AG09319 (cell line): ENCODE measurements at regions not wholly inside any gene's neighbourhood (a gene's known extent, or its start where the extent isn't known, plus 50 kb on each side); places are given as distances from the start of the nearest gene placed in this dataset.
A peak's percentile ranks its signal among the peaks of the same experiment; 100 is the strongest.
"Not testable (repeated sequence)": the region's sequence is repeated elsewhere in the genome, so short reads cannot be mapped to it uniquely, and the experiment has no call there.

Source experiments
- DNase-seq: peaks from one replicate; pipeline ENCODE4 v3.0.0-alpha.2; 2010; ENCODE audit warnings: low read depth; ENCODE audit errors: extremely low read depth
- TF ChIP-seq, protein P1 (sequence below): IDR thresholded peaks from 2 replicates; pipeline ENCODE4 v1.5.1; 2011; ENCODE audit warnings: low read depth, mild to moderate bottlenecking, inconsistent platforms, low read length, moderate library complexity

DNA sequence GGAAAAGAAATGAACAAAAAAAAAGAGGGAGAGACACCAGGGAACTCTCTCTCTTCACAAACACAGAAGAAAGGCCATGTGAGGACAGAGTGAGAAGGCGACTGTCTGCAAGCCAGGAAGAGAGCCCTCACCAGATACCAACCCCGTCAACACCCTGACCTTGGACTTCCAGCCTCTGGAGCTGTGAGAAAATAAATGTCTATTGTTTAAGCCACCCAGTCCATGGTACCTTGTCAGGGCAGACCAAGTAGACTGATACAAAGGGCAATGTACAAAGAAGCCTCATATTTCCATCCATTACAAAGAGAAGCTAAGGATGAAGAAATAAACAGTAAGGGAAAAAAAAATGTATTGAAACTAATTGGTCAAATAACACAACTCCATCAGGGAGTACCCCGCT is 146.6 kb downstream of the ZNF281 start:
- DNase-seq, result no peak
- TF ChIP-seq, protein P1, sequence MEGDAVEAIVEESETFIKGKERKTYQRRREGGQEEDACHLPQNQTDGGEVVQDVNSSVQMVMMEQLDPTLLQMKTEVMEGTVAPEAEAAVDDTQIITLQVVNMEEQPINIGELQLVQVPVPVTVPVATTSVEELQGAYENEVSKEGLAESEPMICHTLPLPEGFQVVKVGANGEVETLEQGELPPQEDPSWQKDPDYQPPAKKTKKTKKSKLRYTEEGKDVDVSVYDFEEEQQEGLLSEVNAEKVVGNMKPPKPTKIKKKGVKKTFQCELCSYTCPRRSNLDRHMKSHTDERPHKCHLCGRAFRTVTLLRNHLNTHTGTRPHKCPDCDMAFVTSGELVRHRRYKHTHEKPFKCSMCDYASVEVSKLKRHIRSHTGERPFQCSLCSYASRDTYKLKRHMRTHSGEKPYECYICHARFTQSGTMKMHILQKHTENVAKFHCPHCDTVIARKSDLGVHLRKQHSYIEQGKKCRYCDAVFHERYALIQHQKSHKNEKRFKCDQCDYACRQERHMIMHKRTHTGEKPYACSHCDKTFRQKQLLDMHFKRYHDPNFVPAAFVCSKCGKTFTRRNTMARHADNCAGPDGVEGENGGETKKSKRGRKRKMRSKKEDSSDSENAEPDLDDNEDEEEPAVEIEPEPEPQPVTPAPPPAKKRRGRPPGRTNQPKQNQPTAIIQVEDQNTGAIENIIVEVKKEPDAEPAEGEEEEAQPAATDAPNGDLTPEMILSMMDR, result no peak

DNA sequence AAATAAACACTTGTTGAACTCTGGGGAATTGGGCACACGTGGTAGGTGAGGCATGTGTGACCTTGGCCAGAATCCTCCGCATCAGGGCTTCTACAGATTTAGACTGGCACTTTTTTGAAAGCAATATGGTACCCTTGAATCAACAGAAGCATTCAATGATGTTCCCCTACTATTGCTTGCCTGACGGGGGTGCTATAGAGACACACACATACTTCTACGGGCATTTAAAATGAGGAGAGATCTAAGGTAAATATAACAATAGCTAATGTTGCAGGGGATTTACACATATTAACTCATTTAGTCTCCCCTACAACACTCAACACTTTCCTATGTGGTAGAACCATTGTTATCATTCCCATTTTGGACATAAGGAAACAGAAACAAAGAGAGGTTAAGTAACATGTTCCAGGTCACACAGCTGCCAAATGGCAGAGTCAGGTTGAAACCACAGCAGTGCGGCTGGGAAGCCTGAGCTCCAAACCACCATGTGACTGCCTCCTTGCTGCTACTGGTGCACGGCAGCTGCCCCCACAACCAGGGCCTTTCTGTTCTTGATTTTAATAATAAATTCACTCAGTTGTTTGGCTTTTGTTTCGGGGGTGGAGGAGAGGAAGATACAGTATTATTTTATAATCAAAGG is 147.4 kb downstream of the ZNF281 start:
- TF ChIP-seq, protein P1, result no peak
- no peak for DNase-seq

DNA sequence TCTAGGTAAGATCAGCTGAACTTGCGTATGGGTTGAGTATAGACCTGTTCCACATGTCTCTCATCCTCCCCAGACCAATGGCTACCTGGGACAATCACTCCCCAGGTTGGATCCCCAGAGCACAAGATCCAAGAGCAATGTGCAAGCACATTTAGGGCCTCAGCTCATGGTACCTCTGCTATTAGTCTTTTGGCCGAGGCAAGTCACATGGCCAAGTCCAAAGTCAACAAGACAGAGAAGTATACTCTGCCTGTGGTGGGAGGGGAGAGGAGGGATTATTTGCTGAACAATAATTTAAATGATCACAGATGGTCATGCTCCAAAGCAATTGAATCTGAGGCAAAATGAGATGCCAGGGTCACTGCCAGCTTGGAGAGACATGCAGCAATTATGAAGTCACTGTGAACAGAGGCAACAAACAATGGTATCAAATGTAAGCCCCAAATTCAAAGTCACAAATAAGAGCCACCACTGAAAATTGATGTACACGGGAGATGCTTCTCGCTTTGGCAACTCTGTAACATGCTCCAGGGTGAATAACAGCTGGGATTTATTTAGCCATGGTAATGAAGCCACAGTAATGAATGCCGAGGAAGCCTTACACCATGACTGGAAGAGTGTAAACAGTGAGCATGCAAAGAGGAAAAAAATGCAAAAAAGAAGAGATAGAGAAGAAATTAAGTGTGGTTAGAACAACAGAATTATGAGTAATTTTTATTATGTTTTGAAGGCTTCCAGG is 149.1 kb downstream of the ZNF281 start:
- peak; percentile 76 for DNase-seq
- TF ChIP-seq, protein P1, result no peak

DNA sequence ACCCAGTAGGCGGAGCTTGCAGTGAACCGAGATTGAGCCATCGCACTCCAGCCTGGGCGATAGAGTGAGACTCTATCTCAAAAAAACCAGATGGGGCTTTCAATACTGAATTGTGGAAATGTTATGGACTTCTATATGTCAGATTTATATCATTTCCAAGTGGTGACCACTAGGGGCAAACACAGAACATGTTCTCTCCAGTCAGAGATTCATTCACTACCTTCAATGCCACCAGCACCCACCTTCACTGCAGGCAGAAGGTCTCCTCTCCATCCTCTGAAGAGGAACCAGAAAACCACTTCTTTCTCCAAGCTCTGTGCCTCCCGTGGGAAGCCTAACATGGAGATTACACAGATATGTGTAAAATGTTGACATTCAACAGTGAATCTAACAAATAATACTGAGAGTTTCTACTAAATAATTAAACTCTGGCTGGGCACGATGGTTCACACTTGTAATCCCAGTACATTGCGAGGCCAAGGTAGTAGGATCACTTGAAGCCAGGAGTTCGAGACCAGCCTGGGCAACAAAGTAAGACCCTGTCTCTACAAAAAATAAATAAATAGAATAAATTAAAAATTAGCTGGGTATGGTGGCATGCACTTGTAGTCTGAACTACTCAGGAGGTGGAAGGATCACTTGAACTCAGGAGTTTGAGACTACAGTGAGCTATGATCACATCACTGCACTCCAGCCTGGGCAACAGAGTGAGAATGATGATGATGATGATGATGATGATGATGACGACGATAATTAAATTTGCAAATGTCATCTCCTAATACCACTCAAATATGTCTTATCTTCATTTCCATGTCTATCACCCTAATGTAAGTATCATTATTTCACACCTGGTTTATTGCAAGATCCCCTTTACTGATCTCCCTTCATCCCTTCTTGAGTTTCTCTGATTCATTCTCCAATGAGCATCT is 151.1 kb downstream of the ZNF281 start:
- TF ChIP-seq, protein P1, result peak; percentile 30
- no peak for DNase-seq

DNA sequence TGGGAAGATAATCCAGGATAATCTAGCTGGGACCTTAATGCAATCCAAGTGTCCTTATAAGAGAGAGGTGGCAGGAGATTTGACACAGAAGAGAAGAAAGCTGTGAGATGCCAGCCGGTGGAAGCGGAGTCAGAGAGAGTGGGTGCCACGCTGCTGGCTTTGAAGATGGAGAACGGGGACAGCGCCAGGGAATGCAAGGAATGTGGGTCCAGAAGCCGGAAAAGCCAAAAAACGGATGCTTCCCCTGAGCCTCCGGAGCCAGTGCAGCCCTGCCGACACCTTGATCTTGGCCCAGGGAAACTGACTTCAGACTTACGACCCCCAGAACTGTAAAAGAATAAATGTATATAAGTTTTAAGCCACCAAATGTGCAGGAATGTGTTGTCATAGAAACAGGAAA is 152.6 kb downstream of the ZNF281 start:
- TF ChIP-seq, protein P1, result no peak

DNA sequence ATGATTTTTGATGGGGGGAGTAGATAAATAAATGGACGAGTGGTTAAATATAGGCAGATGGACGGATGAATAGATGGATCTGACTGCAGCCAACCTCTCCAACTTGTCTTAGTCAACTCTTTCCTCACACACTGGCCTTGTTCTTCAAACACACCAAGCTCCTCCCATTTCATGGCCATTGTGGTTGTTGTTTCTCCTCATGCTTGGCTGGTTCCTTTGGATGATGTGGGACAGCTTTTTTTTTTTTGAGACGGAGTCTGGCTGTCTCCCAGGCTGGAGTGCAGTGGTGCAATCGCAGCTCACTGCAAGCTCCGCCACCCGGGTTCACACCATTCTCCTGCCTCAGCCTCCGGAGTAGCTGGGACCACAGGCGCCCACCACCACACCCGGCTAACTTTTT is 155.2 kb downstream of the ZNF281 start:
- not testable (repeated sequence) for DNase-seq

More for the DNA sequence above, 152.6 kb downstream of the ZNF281 start:
- no peak for DNase-seq

DNA sequence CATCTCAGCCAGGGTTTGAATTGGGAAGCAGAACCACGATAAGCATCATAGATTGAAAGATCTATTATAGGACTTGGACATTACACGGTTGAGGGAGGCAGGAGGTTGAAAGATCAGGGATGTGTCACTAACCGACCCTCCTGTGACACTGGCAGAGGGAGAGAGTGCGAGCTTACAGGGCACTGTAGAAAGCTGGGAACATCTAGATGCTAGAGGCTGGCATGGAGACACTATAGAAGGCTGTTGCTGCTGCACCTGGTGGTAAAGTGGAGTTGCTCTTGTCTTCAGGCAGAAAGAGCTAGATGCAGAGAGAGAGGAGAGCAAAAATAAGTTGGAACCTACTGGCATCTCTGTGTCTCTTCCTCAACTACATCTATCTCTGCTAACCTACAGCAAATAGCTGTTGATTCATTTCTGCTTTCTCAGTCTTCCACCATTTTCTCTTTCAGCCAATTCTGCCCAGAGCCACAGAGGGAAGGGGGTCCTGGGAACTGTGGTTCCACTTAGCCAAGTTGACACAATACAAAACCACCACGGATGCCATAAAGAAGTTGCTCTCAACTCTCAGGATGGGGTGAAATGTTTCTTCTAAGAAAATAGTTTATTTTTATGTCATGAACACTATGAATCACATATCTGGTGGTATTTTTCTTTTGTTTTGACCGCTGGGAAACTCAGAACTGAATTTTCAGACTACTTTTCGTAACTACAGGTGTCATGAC is 155.9 kb downstream of the ZNF281 start:
- TF ChIP-seq, protein P1, result no peak
- DNase-seq, result no peak
